GM18511 (cell line): ENCODE measurements at regions not wholly inside any gene's neighbourhood (a gene's known extent, or its start where the extent isn't known, plus 50 kb on each side); places are given as distances from the start of the nearest gene placed in this dataset.
"Not testable (repeated sequence)": the region's sequence is repeated elsewhere in the genome, so short reads cannot be mapped to it uniquely, and the experiment has no call there.

Experiments used
- ATAC-seq: cut with Tn5 transposase; IDR thresholded peaks from one replicate; pipeline ENCODE4 v1.9.1; 2021; ENCODE audit warnings: mild to moderate bottlenecking, moderate library complexity; ENCODE audit not compliant: unreplicated experiment

DNA sequence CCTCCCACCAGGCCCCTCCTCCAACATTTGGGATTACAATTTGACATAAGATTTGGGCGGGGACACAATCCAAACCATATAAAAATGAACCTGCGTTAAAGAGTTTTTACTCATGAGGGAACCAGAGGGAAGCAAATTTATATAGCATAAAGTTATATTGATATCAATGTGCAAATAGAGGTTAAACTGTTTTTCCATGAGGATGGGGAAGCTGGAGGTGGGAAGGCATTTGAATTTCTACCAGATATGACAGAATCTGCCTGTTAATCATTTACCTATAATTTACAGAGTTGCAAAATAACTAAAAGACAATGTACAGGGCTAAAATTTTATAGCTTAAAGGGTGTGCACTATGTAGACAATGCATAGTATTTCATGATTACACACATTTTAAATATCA, 322.0 kb upstream of the FKBP1C start:
- no peak for ATAC-seq

DNA sequence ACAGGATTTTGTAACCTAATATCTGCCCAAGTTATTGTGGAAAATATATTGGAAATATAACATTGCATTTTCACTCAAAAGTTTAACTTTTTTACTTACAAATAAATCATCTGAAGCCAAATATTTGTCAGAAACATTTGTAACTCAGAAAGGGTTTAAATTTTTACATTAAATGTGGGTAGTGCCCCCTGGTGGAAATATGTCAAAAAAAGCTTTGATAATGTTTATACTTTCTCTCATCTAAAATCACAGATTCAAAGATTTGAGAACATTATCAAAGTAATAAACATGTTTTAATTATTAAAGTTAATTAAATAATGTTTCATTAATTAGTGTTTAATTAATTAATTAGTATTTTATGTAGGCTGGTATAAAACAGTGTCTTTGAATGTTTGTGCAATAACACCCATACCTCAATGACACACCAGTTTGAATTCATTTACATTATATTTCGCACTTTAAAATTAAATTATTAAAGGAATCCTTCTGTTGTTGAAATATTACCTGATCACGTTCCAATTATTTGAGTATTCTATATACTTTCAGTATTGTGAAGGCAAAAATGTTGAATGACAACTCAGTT, 320.1 kb upstream of the FKBP1C start:
- ATAC-seq: no peak

DNA sequence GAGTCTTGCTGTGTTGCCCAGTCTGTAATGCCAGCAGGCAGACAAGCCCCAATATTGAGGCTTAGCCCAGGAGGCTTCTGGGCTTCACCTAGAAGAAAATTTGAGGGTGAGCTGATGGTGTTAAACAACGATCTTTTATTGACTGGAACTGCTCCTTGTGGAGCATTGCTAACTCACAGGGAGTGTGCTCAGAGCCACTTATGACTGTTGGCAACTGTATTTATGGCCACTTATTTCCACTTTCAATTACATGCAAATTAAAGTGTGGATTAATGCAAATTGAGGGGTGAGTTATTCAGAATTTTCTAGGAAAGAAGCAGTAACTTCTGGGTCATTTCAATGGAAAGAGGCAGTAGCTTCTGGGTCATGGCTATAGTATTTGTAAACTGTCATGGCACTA, 317.2 kb upstream of the FKBP1C start:
- ATAC-seq: no peak

DNA sequence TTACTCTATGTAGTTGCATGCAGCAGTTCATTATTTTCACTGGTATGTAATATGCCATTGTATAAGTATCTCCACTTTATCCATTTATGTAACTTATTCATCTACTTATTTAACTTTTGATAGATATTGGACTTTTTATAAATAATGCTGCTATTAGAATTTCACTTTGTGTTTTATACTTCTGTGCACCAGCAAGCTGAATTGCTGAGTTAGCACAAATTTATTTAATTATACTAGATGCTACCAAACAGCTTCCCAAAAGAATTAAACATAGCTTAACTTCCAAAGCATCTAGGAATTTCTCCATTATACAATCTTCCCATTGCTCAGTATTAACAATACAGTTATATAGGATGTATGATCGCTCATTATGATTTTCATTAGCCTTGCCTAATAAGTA, 308.0 kb upstream of the FKBP1C start:
- no peak for ATAC-seq

DNA sequence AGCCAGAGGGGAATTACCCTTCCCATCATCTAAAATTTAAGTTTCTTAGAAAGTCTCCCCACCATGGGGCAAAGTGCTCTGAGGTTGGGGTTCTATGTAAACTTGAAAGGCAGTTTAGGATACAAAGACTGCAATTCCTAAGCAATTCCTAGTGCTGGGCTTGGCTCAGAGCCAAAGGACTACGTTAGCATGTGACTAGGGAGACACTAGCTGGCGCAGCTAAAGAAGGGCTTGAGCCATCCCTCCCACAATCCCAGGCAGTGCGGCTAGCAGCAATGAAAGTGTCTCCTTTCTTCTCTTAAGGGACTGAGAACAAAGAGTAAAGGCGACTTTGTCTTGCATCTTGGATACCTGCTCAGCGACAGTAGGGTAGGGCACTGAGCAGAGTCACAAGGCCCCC, 306.6 kb upstream of the FKBP1C start:
- ATAC-seq: no peak

DNA sequence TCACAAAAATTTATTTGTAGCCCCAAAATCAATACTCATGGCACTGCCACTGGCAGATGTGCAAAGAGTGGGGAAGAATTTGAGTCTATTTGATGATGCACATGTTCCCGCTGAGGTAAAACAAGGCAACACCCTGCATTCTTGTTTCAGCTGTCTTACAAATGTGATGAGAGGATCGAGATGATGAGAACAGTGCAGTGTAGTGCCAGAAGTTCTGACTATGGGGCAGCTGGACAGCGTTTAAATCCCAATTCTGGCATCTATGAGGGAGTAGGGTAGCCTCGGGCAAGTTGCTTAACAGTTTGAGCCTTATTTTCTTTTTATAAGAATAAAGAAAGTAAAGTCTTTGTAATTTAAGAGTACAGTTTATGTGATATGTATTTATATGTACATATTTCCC, 296.7 kb upstream of the FKBP1C start:
- no peak for ATAC-seq

DNA sequence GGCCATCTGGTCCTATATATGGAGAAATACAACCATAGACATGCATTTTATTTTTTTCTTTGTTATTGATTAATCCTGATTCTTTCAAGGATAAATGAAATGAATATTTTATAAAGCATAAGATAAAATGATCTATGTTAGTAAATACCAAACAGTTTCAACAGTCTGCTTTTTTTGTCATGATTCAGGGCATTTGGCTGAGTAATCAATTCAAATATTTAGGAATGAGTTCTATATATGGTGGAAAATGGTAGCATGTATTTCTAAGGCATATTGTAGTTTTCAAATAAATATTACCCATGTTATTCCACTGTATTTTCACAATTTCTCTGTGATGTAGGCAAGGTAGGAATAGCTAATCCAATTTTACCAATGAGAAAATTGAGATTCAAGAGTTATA, 287.5 kb upstream of the FKBP1C start:
- no peak for ATAC-seq

DNA sequence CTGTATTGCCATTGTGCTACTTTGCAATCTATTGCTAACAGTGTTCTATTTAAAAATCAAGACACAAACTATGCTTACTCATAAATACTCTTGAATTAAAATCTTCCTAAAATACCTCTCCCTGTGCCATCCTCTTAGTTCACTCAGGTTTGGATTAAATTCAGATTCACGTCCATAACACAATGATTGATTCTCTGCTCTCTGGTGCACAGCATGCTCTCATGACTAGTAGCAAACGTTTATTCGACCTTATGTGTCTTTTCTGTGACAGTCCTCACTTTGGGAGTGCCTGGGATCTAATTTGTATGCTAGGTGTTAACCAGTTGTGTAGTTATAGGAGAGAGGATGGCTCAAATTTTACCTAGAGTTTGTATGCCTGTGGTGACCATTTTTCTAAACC, 270.4 kb upstream of the FKBP1C start:
- no peak for ATAC-seq

DNA sequence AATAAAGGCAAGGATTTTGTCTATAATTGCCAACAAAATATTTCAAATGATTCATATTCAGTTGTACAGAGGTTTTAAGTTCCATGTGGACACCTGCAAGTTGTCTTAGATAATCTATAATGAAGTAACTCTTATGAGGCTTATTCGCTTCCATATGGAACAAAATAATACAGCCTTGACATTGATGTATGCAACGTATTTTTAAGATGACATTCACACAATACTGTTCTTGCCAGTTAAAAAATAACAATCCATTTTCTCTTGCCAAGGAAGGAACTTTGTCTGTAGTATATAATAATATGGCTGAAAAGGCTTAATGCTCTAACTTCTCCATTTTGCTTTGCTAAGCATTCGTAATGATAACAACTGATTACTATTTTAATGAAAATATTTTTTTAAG, 269.3 kb upstream of the FKBP1C start:
- ATAC-seq: no peak

DNA sequence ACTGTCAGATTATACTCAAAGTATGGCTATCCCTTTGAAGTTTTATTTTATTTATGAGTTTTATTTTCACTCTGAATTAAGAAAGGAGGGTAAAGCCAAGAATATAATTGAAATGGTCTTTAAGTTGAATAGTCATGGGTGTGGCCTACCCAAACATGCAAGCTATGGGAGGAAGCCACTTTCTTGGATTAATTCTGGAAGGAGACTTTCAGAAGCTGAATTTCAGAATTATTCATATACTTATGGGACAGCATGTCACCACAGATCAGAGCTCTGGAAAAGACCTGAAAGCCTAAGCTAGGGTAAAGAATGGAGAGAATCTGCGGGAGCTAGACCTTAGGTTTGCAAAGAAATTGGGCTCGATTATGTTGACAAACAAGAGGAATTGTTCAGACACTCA, 242.4 kb upstream of the FKBP1C start:
- ATAC-seq: no peak

DNA sequence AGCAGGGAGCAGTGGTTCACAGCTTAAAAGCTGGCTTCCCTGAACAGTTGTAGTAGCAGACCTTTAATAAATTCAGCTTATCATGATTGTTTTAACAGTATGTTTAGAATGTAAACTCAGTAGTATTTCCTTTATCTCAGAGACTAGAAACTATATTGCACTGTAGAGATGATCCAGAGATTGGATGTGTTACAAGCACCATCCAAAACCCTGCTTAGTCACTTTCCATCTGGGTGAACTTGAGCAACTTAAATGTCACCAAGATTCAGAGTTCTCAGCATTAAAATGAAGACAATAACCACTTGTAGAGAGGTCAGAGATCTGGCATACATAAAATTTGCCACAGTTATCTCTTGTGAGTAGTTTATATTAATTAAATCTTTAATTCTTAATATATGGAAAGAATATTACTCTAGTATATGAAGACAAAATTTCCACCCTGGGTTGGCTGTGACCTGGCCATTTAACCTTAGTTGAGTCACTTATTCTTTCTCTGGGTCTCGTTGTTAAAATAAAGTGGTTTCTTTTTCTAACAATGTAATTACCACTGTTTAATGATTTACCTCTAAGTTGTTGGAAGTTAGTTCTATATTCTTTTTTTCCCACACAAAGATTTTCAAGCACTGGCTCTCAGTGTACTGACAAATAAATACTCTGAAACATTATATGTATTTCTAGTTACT, 239.2 kb upstream of the FKBP1C start:
- peak; percentile 51 for ATAC-seq

DNA sequence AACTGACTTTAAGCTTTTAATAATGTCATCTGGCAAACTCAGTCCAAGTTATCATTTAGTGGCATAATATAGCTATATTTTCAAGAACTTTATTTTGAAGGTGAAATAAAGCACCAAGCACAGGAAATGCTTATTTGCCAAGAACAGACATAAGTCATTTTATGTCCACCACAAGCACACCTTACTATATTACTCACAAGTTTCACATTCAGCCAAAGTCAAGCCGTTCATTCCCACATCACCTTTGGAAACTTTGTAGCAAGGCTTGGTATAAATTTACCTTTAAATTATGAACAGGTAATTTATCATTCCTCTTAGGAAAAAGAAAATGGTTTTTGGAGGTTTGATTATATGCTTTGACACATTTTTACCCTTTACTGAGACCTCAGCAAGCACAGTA, 236.8 kb upstream of the FKBP1C start:
- ATAC-seq: peak; percentile 64

DNA sequence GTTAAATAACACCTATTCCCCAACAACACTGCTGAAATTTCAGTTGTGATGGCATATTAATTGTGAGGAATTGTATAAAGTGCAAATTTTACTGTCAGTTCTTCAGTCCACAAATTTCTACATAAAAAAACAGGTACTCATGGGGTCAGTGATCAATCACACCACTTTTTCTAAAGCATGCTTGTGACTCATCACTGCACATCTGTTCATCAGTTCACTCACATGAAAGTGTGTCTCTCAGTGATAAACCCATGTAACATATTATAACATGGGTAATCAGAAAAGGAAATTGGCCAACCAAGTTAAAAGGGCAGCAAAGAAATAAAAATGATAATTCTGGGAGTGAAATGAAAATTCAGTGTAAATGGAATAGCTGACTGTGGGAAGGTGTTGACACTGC, 234.7 kb upstream of the FKBP1C start:
- peak; percentile 40 for ATAC-seq

DNA sequence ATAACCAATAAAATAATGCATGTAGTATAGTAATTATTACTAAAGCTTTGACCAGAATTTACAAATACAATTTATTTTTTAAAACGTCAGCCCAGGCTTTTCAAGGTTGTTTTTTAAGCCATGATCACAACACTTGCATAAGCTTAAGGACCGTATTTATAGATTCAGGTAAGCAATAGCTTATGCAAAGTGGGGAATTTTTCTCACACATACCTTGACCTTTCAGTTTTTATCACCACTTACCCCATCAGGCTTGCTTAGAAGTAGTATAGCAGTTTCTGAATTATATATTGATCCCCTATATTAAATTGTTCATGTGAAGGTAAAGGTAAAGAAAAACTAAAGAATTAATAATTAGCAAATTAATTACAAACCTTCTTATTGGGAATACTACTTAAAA, 232.3 kb upstream of the FKBP1C start:
- ATAC-seq: peak; percentile 37

DNA sequence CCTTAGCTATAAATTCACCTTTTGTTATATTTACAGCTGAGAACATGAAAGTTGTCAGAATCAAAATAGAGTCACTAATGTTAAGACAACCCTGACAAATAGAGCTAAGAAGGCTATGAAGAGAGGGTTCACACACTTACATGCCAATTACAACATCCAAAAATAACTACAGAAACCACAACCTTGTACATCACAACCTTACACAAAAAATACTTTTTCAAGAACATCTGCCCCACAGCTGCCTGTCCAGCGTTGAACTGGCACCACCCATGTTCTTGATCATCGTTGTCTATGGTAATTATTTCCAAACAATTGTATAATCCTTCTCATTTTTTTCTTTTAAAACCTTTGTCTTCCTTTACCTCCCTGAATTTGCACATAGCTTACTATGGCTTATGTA, 231.2 kb upstream of the FKBP1C start:
- no peak for ATAC-seq

DNA sequence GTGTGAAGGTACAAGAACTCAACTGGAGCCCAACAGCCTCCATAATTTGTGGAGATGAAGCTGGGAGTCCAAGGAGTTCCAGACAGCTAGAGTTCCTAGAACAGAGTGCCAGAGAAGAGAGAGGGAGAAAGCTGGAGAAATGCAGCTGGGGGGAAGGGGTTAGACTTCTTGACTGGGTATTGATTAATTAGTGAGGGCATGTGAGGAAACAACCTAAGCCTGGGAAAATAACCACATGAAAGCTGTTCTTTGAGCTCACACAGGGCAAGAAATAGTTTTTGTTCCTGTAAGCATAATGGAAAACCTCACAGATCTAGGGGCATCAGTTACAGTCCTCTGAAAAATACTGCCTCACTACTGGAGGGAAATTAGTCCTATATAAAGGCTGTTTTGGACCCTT, 230.5 kb upstream of the FKBP1C start:
- ATAC-seq: peak; percentile 35

DNA sequence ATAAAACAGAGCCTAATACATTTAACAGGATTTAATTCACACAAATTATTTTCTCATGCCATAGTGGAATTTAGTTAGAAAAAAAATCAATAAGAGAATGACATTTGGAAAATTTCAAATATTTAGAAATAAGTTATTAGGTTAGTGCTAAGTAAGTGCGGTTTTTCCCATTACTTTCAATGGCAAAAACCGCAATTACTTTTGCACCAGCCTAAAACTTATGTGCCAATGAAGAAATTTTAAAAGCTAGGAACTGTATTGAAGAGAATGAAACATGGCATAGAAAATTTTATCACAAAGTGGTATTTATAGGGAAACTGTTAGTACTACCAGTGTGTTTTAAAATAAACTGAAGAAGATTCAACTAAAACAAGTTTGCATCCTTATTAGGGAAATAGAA, 228.3 kb upstream of the FKBP1C start:
- no peak for ATAC-seq

DNA sequence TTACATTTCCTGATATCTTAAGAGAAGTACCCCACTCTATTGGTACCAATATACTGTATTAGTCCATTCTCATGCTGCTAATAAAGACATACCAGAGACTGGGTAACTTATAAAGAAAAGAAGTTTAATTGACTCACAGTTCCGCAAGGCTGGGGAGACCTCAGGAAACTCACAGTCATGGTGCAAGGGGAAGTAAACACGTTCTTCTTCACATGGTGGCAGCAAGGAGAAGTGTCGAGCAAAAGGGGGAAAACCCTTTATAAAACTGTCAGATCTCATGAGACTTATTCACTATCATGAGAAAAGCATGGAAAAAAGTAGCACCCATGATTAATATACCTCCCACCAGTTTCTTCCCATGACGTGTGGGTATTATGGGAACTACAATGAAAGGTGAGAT, 219.6 kb upstream of the FKBP1C start:
- ATAC-seq: not testable (repeated sequence)

DNA sequence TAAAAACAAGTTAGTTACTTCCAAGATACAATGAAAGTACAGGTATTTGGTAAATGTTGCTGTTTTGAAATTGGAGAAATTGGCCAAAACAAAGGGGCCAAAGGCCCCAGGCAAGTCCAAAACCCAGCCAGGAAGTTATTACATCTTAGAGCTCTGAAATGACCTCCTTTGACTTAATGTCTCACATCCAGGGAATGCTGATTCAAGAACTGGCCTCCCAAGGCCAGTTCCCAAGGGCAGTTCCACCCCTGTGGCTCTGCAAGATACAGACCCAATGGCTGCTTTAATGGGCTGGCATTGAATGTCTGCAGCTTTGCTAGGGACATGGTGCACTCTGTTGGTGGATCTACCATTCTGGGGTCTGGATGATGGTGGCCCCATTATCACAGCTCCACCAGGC, 217.3 kb upstream of the FKBP1C start:
- ATAC-seq: no peak

DNA sequence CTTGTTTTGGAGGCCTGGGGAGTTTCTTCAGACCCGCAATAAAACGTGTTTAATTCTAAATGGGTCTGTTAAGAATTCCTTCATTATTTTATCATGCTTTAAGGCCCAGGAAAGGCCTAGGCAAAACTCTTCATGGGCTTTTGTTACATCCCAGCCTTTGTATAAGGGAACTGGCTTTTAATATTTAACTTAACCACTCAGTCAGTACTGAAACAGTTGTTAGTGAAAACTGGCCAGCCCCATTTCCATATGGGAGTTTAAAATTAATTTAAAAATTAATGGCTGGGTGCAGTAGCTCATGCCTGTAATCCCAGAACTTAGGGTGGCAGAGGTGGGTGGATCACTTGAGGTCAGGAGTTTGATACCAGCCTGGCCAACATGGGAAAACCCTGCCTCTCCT, 213.2 kb upstream of the FKBP1C start:
- peak; percentile 58 for ATAC-seq

DNA sequence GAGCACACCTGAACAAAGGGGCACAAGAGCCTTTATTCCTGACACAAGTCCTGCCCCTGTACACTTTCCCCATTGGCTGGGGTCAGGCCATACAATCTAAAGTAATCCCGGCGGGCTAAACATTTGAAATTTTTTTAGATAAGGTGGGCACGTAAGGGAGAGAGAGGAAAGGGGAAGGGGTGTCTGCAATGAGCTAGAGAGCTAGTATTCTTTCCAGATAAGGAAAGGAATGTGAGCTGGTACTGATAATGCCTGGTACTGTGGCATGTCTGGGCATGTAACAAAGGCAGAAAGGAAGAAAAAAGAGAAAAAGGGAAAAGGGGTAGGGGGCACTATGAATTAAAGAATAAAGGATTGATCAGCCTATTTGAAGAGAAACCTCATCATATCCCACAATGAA, 212.0 kb upstream of the FKBP1C start:
- not testable (repeated sequence) for ATAC-seq

DNA sequence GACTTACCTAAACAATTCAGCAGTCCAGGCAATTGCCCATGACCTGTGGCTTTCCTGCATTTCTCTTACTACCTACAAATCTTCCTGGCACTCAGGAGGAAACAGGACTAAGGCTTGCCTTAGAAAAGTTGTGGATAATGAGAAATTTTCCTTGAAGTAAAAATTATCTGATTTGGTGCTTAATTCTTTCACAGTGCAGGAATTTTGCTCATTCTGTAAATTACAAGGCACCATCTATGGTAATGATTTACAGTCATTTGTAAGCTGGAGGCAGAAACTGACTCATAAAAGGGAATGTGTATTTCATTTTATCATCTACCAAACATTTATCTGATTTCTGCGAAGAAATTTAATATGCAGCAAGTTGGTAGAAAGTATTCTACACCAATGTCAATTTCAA, 211.5 kb upstream of the FKBP1C start:
- no peak for ATAC-seq

DNA sequence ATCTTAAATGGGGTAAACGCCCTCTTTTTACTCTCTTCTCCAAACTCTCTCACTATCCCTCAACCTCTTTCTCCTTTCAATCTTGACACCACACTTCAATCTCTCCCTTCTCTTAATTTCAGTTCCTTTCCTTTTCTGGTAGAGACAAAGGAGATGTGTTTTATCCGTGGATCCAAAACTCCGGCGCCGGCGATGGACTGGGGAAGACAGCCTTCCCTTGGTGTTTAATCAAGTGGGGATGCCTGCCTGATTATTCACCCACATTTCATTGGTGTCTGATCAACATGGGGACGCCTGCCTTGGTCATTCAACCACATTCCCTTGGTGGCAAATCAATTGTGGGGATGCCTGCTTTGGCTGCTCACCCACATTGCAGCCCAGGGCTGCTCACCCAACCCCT, 205.3 kb upstream of the FKBP1C start:
- ATAC-seq: not testable (repeated sequence)
